K562 (cell line): ENCODE measurements at regions not wholly inside any gene's neighbourhood (a gene's known extent, or its start where the extent isn't known, plus 50 kb on each side); places are given as distances from the start of the nearest gene placed in this dataset.

Source experiments
- ATAC-seq: fragments of 200-7000 bp; cut with Tn5 transposase; 3 replicates; pipeline ENCODE4 v1.9.1; 2020; ENCODE audit warnings: moderate library complexity
- BruUV-seq: library from RNA; stranded (reverse); fragments of 400-500 nt; replicated peaks from 2 replicates; lab custom pipeline; 2021; lab: Mats Ljungman, UMichigan
- CTCF ChIA-PET: fragments of 300-600 bp; formaldehyde crosslinking; extraction: SDS; loops from one replicate; lab custom pipeline; 2021; ENCODE audit warnings: low intra/inter-chr PET ratio; lab: Yijun Ruan, JAX
- POLR2A ChIA-PET: fragments of 300-600, 350-650 bp; sonication (Branson Sonifier 250); formaldehyde crosslinking; extraction: SDS; loops from one replicate; lab custom pipeline; 2021; ENCODE audit warnings: antibody characterized with exemption, inconsistent platforms; lab: Yijun Ruan, JAX
- DNase-seq, 4 experiments: peaks; one replicate each; pipeline versions ENCODE4 v3.0.0 to v3.0.0-alpha.2; 2011 to 2018; ENCODE audit warnings: low spot score in 3 of 4, mixed read lengths in 3 of 4; ENCODE audit errors: extremely low read depth in 1 of 4
- FAIRE-seq: peaks from 2 replicates; lab custom pipeline; 2011; peaks lifted over from hg19 to GRCh38; lab: Jason Lieb, UNC
- H2AFZ ChIP-seq: 2 replicates; pipeline ENCODE4 v1.6.0; 2011; ENCODE audit warnings: low read depth, low read length, control low read depth, inconsistent platforms
- H3K27ac ChIP-seq: fragments of 200-600 bp; 3 replicates; pipeline ENCODE4 v1.8.0; 2011; ENCODE audit warnings: low read depth, mild to moderate bottlenecking, control low read depth, inconsistent platforms, low read length, moderate library complexity, mixed read lengths; ENCODE audit errors: extremely low read depth
- H3K27me3 ChIP-seq, 2 experiments: fragments of 300-600 bp in 1 of 2; 2 replicates in 1 of 2; 3 replicates in 1 of 2; pipeline versions ENCODE4 v1.6.0 to v1.8.0; 2011; ENCODE audit warnings: inconsistent platforms in 2 of 2, low read length in 2 of 2, mild to moderate bottlenecking in 1 of 2, mixed read lengths in 1 of 2, moderate library complexity in 1 of 2; ENCODE audit not compliant: control insufficient read depth in 2 of 2, insufficient read depth in 2 of 2
- H3K36me3 ChIP-seq: fragments of 300-600 bp; 3 replicates; pipeline ENCODE4 v1.8.0; 2011; ENCODE audit warnings: mild to moderate bottlenecking, low read length, inconsistent platforms; ENCODE audit not compliant: control insufficient read depth, insufficient read depth
- H3K4me1 ChIP-seq, 2 experiments: fragments of 200-600 bp in 1 of 2; replicated peaks in 1 of 2; 2 replicates in 1 of 2; 3 replicates in 1 of 2; pipeline versions ENCODE4 v1.5.1 to v1.8.0; 2011; ENCODE audit warnings: inconsistent platforms in 2 of 2, low read length in 2 of 2, mild to moderate bottlenecking in 1 of 2, mixed read lengths in 1 of 2, moderate library complexity in 1 of 2; ENCODE audit not compliant: control insufficient read depth in 2 of 2, insufficient read depth in 2 of 2
- H3K4me2 ChIP-seq: 2 replicates; pipeline ENCODE4 v1.6.1; 2011; ENCODE audit warnings: low read length, control low read depth, inconsistent platforms, mixed read lengths; ENCODE audit not compliant: insufficient read depth
- H3K4me3 ChIP-seq: fragments of 200-600 bp; sonication (generic), shearing (Covaris generic); 2 replicates; pipeline ENCODE4 v1.5.1; 2016; ENCODE audit warnings: control low read depth, inconsistent platforms
- H3K79me2 ChIP-seq: fragments of 200-600 bp; 3 replicates; pipeline ENCODE4 v1.8.0; 2011; ENCODE audit warnings: low read length, inconsistent platforms; ENCODE audit not compliant: control insufficient read depth, insufficient read depth
- H3K9ac ChIP-seq, 2 experiments: 2 replicates each; pipeline versions ENCODE4 v1.6.0 to v1.6.1; 2011; ENCODE audit warnings: low read depth in 2 of 2, low read length in 2 of 2, control low read depth in 1 of 2, inconsistent platforms in 1 of 2, mild to moderate bottlenecking in 1 of 2, mixed read lengths in 1 of 2; ENCODE audit not compliant: insufficient read depth in 1 of 2
- H3K9me1 ChIP-seq: one replicate; pipeline ENCODE4 v1.6.0; 2011; ENCODE audit warnings: inconsistent platforms, mild to moderate bottlenecking, low read length, moderate library complexity; ENCODE audit not compliant: control insufficient read depth, insufficient read depth
- H3K9me3 ChIP-seq: replicated peaks from 2 replicates; pipeline ENCODE4 v1.5.1; 2011; ENCODE audit warnings: low read depth, low read length, inconsistent platforms; ENCODE audit not compliant: control insufficient read depth, insufficient read depth
- H4K20me1 ChIP-seq: replicated peaks from 2 replicates; pipeline ENCODE4 v1.6.1; 2011; ENCODE audit warnings: low read length, inconsistent platforms, mixed read lengths; ENCODE audit not compliant: control insufficient read depth, insufficient read depth
- BDP1 ChIP-seq: IDR thresholded peaks from 3 replicates; pipeline ENCODE4 v1.6.1; 2011; ENCODE audit not compliant: insufficient read length, insufficient read depth
- ESRRB ChIP-seq: fragments of 250-450 bp; sonication (Bioruptor Pico); IDR thresholded peaks from 2 replicates; pipeline ENCODE4 v1.5.0; 2020; ENCODE audit warnings: mild to moderate bottlenecking, moderate library complexity, borderline replicate concordance
- EZH2 ChIP-seq: IDR thresholded peaks from 2 replicates; pipeline ENCODE4 v1.6.1; 2012; ENCODE audit warnings: low read depth, mild to moderate bottlenecking, inconsistent platforms, low read length, borderline replicate concordance
- HIVEP1 ChIP-seq: fragments of 250-450 bp; sonication (Bioruptor Pico); IDR thresholded peaks from 2 replicates; pipeline ENCODE4 v1.4.0; 2020; ENCODE audit warnings: mild to moderate bottlenecking
- NCOA2 ChIP-seq, 2 experiments: fragments of 450-650 bp; IDR thresholded peaks; 2 replicates each; pipeline ENCODE4 v1.6.1; 2018; ENCODE audit warnings: mild to moderate bottlenecking in 2 of 2, moderate library complexity in 1 of 2; ENCODE audit not compliant: partially characterized antibody in 2 of 2
- RBM14 ChIP-seq: fragments of 200-400 bp; formaldehyde crosslinking; IDR thresholded peaks from 2 replicates; pipeline ENCODE4 v1.6.1; 2018; ENCODE audit warnings: low read depth, mild to moderate bottlenecking, low read length, moderate library complexity, borderline replicate concordance; ENCODE audit not compliant: insufficient read depth
- ZNF316 ChIP-seq: fragments of 450-650 bp; IDR thresholded peaks from 2 replicates; pipeline ENCODE4 v1.6.1; 2016
- WGBS: fragments of 100-300 bp; shearing (Covaris generic); methylation state at CpG from one replicate; pipeline ENCODE4 v1.1.6; 2016; ENCODE audit warnings: low coverage, mixed read lengths; ENCODE audit not compliant: insufficient coverage; ENCODE audit errors: missing lambda C conversion rate; 5-methylcytosine and 5-hydroxymethylcytosine counted together
- in situ Hi-C: fragments of 300-500 bp; cut with MboI; formaldehyde crosslinking; loops from 4 replicates; pipeline ENCODE4 v1.15.0; 2018; ENCODE audit warnings: inconsistent platforms, mixed read lengths
- intact Hi-C: fragments of 100-400 bp; cut with micrococcal nuclease; formaldehyde crosslinking; loops from 2 replicates; pipeline ENCODE4 v1.14.2; 2022
- TF ChIP-seq, protein P1 (sequence below): fragments of 250-450 bp; sonication (Bioruptor Pico); IDR thresholded peaks from 2 replicates; pipeline ENCODE4 v1.8.0; 2022; ENCODE audit warnings: inconsistent platforms, mild to moderate bottlenecking, moderate library complexity, borderline replicate concordance
- TF ChIP-seq, protein P2 (sequence below): conservative IDR thresholded peaks from 2 replicates; pipeline ENCODE4 v1.6.1; 2011; ENCODE audit warnings: low read depth, mild to moderate bottlenecking, low read length; ENCODE audit not compliant: control insufficient read depth
- TF ChIP-seq, protein P3 (sequence below): fragments of 450-650 bp; formaldehyde crosslinking; IDR thresholded peaks from 2 replicates; pipeline ENCODE4 v1.4.0; 2020; ENCODE audit warnings: mild to moderate bottlenecking, moderate library complexity
- TF ChIP-seq, protein P4 (sequence below): fragments of 450-650 bp; IDR thresholded peaks from 2 replicates; pipeline ENCODE4 v1.6.1; 2016; ENCODE audit warnings: mild to moderate bottlenecking
- TF ChIP-seq, protein P5 (sequence below): IDR thresholded peaks from 3 replicates; pipeline ENCODE4 v1.6.1; 2011; ENCODE audit warnings: borderline replicate concordance, mild to moderate bottlenecking, moderate library complexity; ENCODE audit not compliant: insufficient read length; ENCODE audit errors: extremely low read depth

DNA sequence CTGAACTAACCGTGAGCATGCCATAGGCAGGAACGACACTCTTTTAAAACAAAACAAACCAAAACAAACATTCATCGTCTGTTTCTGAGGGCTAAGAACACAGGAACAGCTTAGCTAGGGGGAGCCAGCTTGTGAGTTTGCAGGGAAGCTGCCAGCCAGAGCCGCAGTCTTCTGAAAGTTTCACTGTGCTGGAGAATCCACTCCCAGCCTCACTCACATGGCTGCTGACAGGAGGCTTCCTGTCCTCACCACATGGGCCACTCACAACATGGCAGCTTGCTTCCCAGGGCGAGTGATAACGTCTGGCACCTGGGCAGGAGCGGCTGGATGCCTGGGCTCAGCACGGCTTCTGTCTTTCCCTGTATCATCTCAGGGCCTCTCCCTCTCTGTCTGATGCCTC is 275.2 kb downstream of the MSX2 start:
- no peaks in the 10 kb centered on the region for H3K9me1 ChIP-seq
- ChIA-PET CTCF (no interaction called here), POLR2A (no interaction called here)
- no peaks in the 10 kb centered on the region for H3K9me3 ChIP-seq
- BruUV-seq = no TSS peak
- H3K27me3 ChIP-seq = peaks cover 0 to 23% of the 10 kb centered on the region in 2 experiments; a peak in 1 of 5 replicates
- H3K4me1 ChIP-seq = no peaks in the 10 kb centered on the region
- H3K9ac ChIP-seq = peak overlapping the region in 1 of 2 experiments; percentile 26; a peak in 2 of 4 replicates
- ATAC-seq = no peak
- H4K20me1 ChIP-seq = 0 out of 2 replicates have a peak, but pooled peaks cover 3% of the 10 kb centered on the region
- intact Hi-C loops = no loop called here
- no peak overlapping the region for H3K27ac ChIP-seq
- DNase-seq = no peak
- 2% methylated on average over 8 of the region's 8 CpGs for WGBS
- H3K4me3 ChIP-seq = no peak overlapping the region
- no peak for FAIRE-seq
- H2AFZ ChIP-seq = no peak overlapping the region
- H3K79me2 ChIP-seq = no peaks in the 10 kb centered on the region
- no peak overlapping the region for H3K4me2 ChIP-seq
- no peaks in the 10 kb centered on the region for H3K36me3 ChIP-seq
- in situ Hi-C loops = no loop called here
- TF ChIP-seq, protein P1, sequence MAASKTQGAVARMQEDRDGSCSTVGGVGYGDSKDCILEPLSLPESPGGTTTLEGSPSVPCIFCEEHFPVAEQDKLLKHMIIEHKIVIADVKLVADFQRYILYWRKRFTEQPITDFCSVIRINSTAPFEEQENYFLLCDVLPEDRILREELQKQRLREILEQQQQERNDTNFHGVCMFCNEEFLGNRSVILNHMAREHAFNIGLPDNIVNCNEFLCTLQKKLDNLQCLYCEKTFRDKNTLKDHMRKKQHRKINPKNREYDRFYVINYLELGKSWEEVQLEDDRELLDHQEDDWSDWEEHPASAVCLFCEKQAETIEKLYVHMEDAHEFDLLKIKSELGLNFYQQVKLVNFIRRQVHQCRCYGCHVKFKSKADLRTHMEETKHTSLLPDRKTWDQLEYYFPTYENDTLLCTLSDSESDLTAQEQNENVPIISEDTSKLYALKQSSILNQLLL (CRISPR knock-in tag) = no peak
- TF ChIP-seq, protein P2, sequence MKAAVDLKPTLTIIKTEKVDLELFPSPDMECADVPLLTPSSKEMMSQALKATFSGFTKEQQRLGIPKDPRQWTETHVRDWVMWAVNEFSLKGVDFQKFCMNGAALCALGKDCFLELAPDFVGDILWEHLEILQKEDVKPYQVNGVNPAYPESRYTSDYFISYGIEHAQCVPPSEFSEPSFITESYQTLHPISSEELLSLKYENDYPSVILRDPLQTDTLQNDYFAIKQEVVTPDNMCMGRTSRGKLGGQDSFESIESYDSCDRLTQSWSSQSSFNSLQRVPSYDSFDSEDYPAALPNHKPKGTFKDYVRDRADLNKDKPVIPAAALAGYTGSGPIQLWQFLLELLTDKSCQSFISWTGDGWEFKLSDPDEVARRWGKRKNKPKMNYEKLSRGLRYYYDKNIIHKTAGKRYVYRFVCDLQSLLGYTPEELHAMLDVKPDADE = no peak
- TF ChIP-seq NCOA2 (IDR thresholded peaks at IDR 0.05; ENCODE audit: partially characterized antibody in 2 of 2) = no peak
- TF ChIP-seq EZH2 = no peak
- TF ChIP-seq ZNF316 = no peak
- TF ChIP-seq, protein P3, sequence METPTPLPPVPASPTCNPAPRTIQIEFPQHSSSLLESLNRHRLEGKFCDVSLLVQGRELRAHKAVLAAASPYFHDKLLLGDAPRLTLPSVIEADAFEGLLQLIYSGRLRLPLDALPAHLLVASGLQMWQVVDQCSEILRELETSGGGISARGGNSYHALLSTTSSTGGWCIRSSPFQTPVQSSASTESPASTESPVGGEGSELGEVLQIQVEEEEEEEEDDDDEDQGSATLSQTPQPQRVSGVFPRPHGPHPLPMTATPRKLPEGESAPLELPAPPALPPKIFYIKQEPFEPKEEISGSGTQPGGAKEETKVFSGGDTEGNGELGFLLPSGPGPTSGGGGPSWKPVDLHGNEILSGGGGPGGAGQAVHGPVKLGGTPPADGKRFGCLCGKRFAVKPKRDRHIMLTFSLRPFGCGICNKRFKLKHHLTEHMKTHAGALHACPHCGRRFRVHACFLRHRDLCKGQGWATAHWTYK = no peak
- no peak for TF ChIP-seq RBM14
- TF ChIP-seq ESRRB (CRISPR knock-in tag) = no peak
- TF ChIP-seq BDP1 = no peak
- TF ChIP-seq, protein P4, sequence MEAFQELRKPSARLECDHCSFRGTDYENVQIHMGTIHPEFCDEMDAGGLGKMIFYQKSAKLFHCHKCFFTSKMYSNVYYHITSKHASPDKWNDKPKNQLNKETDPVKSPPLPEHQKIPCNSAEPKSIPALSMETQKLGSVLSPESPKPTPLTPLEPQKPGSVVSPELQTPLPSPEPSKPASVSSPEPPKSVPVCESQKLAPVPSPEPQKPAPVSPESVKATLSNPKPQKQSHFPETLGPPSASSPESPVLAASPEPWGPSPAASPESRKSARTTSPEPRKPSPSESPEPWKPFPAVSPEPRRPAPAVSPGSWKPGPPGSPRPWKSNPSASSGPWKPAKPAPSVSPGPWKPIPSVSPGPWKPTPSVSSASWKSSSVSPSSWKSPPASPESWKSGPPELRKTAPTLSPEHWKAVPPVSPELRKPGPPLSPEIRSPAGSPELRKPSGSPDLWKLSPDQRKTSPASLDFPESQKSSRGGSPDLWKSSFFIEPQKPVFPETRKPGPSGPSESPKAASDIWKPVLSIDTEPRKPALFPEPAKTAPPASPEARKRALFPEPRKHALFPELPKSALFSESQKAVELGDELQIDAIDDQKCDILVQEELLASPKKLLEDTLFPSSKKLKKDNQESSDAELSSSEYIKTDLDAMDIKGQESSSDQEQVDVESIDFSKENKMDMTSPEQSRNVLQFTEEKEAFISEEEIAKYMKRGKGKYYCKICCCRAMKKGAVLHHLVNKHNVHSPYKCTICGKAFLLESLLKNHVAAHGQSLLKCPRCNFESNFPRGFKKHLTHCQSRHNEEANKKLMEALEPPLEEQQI = no peak
- TF ChIP-seq, protein P5, sequence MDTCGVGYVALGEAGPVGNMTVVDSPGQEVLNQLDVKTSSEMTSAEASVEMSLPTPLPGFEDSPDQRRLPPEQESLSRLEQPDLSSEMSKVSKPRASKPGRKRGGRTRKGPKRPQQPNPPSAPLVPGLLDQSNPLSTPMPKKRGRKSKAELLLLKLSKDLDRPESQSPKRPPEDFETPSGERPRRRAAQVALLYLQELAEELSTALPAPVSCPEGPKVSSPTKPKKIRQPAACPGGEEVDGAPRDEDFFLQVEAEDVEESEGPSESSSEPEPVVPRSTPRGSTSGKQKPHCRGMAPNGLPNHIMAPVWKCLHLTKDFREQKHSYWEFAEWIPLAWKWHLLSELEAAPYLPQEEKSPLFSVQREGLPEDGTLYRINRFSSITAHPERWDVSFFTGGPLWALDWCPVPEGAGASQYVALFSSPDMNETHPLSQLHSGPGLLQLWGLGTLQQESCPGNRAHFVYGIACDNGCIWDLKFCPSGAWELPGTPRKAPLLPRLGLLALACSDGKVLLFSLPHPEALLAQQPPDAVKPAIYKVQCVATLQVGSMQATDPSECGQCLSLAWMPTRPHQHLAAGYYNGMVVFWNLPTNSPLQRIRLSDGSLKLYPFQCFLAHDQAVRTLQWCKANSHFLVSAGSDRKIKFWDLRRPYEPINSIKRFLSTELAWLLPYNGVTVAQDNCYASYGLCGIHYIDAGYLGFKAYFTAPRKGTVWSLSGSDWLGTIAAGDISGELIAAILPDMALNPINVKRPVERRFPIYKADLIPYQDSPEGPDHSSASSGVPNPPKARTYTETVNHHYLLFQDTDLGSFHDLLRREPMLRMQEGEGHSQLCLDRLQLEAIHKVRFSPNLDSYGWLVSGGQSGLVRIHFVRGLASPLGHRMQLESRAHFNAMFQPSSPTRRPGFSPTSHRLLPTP = no peak
- TF ChIP-seq HIVEP1 (CRISPR knock-in tag) = no peak
